ENCODE measurements at regions not wholly inside any gene's neighbourhood (a gene's known extent, or its start where the extent isn't known, plus 50 kb on each side); places are given as distances from the start of the nearest gene placed in this dataset.

DNA sequence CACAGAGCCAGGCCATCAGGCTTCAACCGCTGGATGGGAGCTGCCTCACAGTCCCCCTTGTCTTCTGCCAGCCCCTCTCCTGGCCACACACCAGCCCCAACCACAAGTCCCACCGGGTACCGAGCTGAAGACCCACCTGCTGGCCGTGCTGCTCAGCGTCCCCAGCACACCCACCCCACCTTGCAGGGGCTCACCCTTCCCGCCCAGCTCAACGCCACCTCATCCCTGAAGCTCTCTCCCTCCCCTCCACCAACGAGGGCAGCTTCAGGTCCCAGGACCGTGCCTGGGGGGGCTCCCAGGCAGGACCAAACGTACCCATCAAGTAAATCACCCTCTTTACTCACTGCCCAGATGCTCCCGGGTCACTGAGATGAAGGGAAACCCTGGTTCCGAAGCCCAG lies 141.0 kb downstream of the CRYBB2 start:
- TF ChIP-seq, protein P1, sequence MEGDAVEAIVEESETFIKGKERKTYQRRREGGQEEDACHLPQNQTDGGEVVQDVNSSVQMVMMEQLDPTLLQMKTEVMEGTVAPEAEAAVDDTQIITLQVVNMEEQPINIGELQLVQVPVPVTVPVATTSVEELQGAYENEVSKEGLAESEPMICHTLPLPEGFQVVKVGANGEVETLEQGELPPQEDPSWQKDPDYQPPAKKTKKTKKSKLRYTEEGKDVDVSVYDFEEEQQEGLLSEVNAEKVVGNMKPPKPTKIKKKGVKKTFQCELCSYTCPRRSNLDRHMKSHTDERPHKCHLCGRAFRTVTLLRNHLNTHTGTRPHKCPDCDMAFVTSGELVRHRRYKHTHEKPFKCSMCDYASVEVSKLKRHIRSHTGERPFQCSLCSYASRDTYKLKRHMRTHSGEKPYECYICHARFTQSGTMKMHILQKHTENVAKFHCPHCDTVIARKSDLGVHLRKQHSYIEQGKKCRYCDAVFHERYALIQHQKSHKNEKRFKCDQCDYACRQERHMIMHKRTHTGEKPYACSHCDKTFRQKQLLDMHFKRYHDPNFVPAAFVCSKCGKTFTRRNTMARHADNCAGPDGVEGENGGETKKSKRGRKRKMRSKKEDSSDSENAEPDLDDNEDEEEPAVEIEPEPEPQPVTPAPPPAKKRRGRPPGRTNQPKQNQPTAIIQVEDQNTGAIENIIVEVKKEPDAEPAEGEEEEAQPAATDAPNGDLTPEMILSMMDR (IDR thresholded peaks at IDR 0.05) = no peak
- no peak for TF ChIP-seq POLR2A (IDR thresholded peaks at IDR 0.05)

Data from gastroesophageal sphincter (tissue), 3 donors.